ENCODE measurements at regions not wholly inside any gene's neighbourhood (a gene's known extent, or its start where the extent isn't known, plus 50 kb on each side); places are given as distances from the start of the nearest gene placed in this dataset.
"Not testable (repeated sequence)": the region's sequence is repeated elsewhere in the genome, so short reads cannot be mapped to it uniquely, and the experiment has no call there.

DNA sequence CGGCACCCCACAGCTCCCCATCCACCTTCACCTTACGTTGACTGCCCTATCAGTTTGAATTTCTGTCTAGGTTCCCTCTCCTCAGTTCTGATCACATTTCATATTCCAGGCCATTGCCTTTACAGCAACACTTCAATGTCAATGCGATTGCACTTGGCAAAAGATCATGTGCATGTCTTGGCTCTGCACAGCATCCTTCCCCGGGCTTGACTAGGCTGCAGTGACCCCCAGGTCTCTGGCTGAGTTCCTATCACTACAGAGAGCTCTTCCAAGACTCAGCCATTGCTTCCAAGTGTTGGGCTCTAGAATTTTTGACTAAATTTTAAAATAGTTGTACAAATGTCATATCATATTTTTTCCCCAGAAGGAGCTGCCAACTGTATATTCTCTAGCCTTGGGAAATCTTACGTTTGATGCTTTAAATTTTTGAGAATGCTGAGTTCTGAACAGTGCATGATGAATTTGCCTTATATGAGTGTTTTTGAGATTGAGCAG lies 103.8 kb upstream of the NEDD4L start:
- H3K27ac ChIP-seq (ENCODE audit: low read depth in 1 of 2, low read length in 2 of 2), result no peak overlapping the region
- no peak overlapping the region for H3K9ac ChIP-seq (ENCODE audit: insufficient read depth, low read length, poor library complexity, severe bottlenecking)
- Mint-ChIP-seq H3K27me3 (ENCODE audit: low read depth in 3 of 3) (peaks cover 0 to 7% (median 5%) of the 10 kb centered on the region in 3 donors), H3K4me1 (no peaks in the 10 kb centered on the region), H3K9me3 (peaks cover 0 to 1% (median 0%) of the 10 kb centered on the region in 7 donors), H3K27ac (no peak overlapping the region), H3K36me3 (no peaks in the 10 kb centered on the region), H3K4me3 (no peak overlapping the region)
- no peaks in the 10 kb centered on the region for H3K4me1 ChIP-seq (ENCODE audit: control insufficient read depth in 1 of 2, insufficient read depth in 2 of 2, low read length in 2 of 2)
- H2AFZ ChIP-seq (ENCODE audit: insufficient read depth, low read depth, low read length, poor library complexity, severe bottlenecking), result no peak overlapping the region
- H3K27me3 ChIP-seq (ENCODE audit: control insufficient read depth in 2 of 2, insufficient read depth in 2 of 2, low read length in 2 of 2), result no peaks in the 10 kb centered on the region
- TF ChIP-seq, protein P1, sequence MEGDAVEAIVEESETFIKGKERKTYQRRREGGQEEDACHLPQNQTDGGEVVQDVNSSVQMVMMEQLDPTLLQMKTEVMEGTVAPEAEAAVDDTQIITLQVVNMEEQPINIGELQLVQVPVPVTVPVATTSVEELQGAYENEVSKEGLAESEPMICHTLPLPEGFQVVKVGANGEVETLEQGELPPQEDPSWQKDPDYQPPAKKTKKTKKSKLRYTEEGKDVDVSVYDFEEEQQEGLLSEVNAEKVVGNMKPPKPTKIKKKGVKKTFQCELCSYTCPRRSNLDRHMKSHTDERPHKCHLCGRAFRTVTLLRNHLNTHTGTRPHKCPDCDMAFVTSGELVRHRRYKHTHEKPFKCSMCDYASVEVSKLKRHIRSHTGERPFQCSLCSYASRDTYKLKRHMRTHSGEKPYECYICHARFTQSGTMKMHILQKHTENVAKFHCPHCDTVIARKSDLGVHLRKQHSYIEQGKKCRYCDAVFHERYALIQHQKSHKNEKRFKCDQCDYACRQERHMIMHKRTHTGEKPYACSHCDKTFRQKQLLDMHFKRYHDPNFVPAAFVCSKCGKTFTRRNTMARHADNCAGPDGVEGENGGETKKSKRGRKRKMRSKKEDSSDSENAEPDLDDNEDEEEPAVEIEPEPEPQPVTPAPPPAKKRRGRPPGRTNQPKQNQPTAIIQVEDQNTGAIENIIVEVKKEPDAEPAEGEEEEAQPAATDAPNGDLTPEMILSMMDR (IDR thresholded peaks at IDR 0.05), result no peak
- no peak for DNase-seq
- H3K4me2 ChIP-seq (replicated peaks; ENCODE audit: extremely low read depth, low read length, poor library complexity, severe bottlenecking), result no peak overlapping the region
- intact Hi-C loops (cut with micrococcal nuclease), result no loop called here
- H3K4me3 ChIP-seq (replicated peaks in 1 of 3; ENCODE audit: low read depth in 2 of 3, low read length in 3 of 3), result no peak overlapping the region
- 98% methylated on average over 5 of the region's 5 CpGs for WGBS (ENCODE audit: insufficient coverage)
- no peaks in the 10 kb centered on the region for H3K36me3 ChIP-seq (replicated peaks in 1 of 2; ENCODE audit: control insufficient read depth in 1 of 2, insufficient read depth in 2 of 2, low read length in 2 of 2)
- no peaks in the 10 kb centered on the region for H3K79me2 ChIP-seq (ENCODE audit: insufficient read depth, low read length)
- H3K9me3 ChIP-seq (replicated peaks in 1 of 2; ENCODE audit: control insufficient read depth in 1 of 2, insufficient read depth in 1 of 2, low read length in 2 of 2), result no peaks in the 10 kb centered on the region
- no peaks in the 10 kb centered on the region for H4K20me1 ChIP-seq (ENCODE audit: insufficient read depth, low read length)

DNA sequence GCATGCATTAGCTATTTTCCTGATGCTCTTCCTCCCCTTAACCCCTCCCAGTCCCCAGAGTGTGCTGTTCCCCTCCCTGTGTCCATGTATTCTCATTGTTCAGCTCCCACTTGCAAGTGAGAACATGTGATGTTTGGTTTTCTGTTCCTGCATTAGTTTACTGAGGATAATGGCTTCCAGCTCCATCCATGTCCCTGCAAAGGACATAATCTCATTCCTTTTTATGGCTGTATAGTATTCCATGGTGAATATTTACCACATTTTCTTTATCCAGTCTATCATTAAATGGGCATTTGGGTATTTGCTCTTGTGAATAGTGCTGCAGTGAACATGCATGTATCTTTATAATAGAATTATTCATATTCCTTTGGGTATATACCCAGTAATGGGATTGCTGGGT lies 109.7 kb upstream of the NEDD4L start:
- H3K79me2 ChIP-seq (ENCODE audit: insufficient read depth, low read length); H3K4me1 Mint-ChIP-seq; H2AFZ ChIP-seq (ENCODE audit: insufficient read depth, low read depth, low read length, poor library complexity, severe bottlenecking); H3K27ac Mint-ChIP-seq; H3K4me1 ChIP-seq (ENCODE audit: control insufficient read depth in 1 of 2, insufficient read depth in 2 of 2, low read length in 2 of 2); H3K4me3 Mint-ChIP-seq; H3K9me3 ChIP-seq (replicated peaks in 1 of 2; ENCODE audit: control insufficient read depth in 1 of 2, insufficient read depth in 1 of 2, low read length in 2 of 2); H3K9ac ChIP-seq (ENCODE audit: insufficient read depth, low read length, poor library complexity, severe bottlenecking); intact Hi-C loops (cut with micrococcal nuclease); H3K4me2 ChIP-seq (replicated peaks; ENCODE audit: extremely low read depth, low read length, poor library complexity, severe bottlenecking); H3K27ac ChIP-seq (ENCODE audit: low read depth in 1 of 2, low read length in 2 of 2); H3K36me3 ChIP-seq (replicated peaks in 1 of 2; ENCODE audit: control insufficient read depth in 1 of 2, insufficient read depth in 2 of 2, low read length in 2 of 2); DNase-seq; H3K36me3 Mint-ChIP-seq; H4K20me1 ChIP-seq (ENCODE audit: insufficient read depth, low read length); H3K4me3 ChIP-seq (replicated peaks in 1 of 3; ENCODE audit: low read depth in 2 of 3, low read length in 3 of 3); H3K9me3 Mint-ChIP-seq; H3K27me3 ChIP-seq (ENCODE audit: control insufficient read depth in 2 of 2, insufficient read depth in 2 of 2, low read length in 2 of 2); H3K27me3 Mint-ChIP-seq (ENCODE audit: low read depth in 3 of 3): not testable (repeated sequence)
